ENCODE measurements at regions not wholly inside any gene's neighbourhood (a gene's known extent, or its start where the extent isn't known, plus 50 kb on each side); places are given as distances from the start of the nearest gene placed in this dataset.

DNA sequence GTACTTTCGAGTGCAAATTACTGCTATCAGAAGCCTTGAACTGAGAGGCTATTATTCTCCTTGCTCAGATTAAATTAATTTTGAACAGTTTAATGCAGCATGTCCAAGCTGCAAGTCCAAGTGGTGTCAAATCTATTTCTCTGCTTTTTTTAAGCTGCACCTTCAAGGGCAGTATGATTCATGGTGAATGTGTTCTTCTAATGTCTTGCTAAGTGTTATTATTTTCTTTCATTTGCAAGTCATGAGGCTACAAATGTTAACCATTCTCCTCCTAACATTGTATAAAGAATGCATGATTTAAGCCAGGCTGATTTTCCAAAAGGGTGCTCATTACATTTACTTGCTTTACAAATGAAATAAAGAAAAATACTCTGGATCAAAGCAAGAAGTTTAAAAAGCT, 200.4 kb downstream of the TEX13C start:
- no peak for TF ChIP-seq POLR2AphosphoS5 (IDR thresholded peaks at IDR 0.05; ENCODE audit: borderline replicate concordance, low read depth, low read length)
- no peak for TF ChIP-seq FOXP2 (optimal IDR thresholded peaks at IDR 0.05; ENCODE audit: control extremely low read depth, extremely low read length, insufficient read depth)
- no peak for TF ChIP-seq EZH2 (IDR thresholded peaks at IDR 0.05)
- no peak for DNase-seq (ENCODE audit: low read depth, low spot score)
- no peak overlapping the region for H3K27ac ChIP-seq
- no peaks in the 10 kb centered on the region for H3K36me3 ChIP-seq (ENCODE audit: insufficient read depth, low read length)
- no peaks in the 10 kb centered on the region for H3K9me3 ChIP-seq (ENCODE audit: low read depth, low read length)
- H3K9ac ChIP-seq (ENCODE audit: insufficient read length): no peak overlapping the region
- H3K4me3 ChIP-seq: no peak overlapping the region

- no peak for DNase-seq (ENCODE audit: low read depth, low spot score)
- H3K27ac ChIP-seq: no peak overlapping the region
- TF ChIP-seq POLR2AphosphoS5 (IDR thresholded peaks at IDR 0.05; ENCODE audit: borderline replicate concordance, low read depth, low read length): no peak
- no peak for TF ChIP-seq FOXP2 (optimal IDR thresholded peaks at IDR 0.05; ENCODE audit: control extremely low read depth, extremely low read length, insufficient read depth)
- no peak for TF ChIP-seq EZH2 (IDR thresholded peaks at IDR 0.05)
- H3K9me3 ChIP-seq (ENCODE audit: low read depth, low read length): no peaks in the 10 kb centered on the region
- no peaks in the 10 kb centered on the region for H3K36me3 ChIP-seq (ENCODE audit: insufficient read depth, low read length)
- H3K9ac ChIP-seq (ENCODE audit: insufficient read length): no peak overlapping the region
- H3K4me3 ChIP-seq: no peak overlapping the region
Observed at GRCh38 chrX:125522752-125523151, 203.1 kb downstream of the TEX13C start.

DNA sequence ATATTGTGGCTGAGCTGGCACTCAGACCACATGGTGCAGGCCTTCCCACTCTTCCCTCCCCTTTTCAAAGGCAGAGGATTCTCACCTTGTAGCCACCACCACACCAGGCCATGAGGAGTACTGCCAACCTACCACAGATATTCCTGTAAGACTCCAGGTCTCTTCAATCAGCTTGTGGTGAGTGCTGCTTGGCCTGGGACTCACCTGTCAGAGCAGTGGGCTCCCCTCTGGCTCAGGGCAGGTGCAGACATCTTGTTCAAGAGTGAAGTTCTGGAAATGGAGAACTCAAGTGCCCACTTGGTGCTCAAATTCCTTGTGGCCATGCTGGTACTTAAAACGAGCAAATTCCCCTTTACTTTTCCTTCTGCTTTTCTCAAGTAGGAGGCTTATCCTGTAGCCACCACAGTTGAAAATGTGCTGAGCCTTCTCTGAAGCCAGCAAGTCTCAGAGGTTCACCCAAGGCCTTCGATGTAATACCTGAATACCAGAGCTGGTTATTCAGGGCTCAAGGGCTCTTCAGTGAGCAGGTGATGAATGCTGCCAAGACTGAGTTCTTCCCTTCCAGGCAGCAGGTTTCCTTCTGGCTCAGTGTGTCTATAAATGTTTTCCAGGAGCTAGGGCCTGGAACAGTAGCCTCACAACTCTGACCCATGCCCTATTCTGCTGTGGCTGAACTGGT, 212.9 kb downstream of the TEX13C start:
- Histone ChIP-seq H3K27ac (no peak overlapping the region), H3K9ac (ENCODE audit: insufficient read length) (no peak overlapping the region), H3K9me3 (ENCODE audit: low read depth, low read length) (no peaks in the 10 kb centered on the region), H3K36me3 (ENCODE audit: insufficient read depth, low read length) (no peaks in the 10 kb centered on the region), H3K4me3 (no peak overlapping the region)
- DNase-seq (ENCODE audit: low read depth, low spot score): no peak
- TF ChIP-seq FOXP2 (optimal IDR thresholded peaks at IDR 0.05; ENCODE audit: control extremely low read depth, extremely low read length, insufficient read depth) (no peak), EZH2 (IDR thresholded peaks at IDR 0.05) (no peak), POLR2AphosphoS5 (IDR thresholded peaks at IDR 0.05; ENCODE audit: borderline replicate concordance, low read depth, low read length) (no peak)

- Histone ChIP-seq H3K27ac (no peak overlapping the region), H3K9ac (ENCODE audit: insufficient read length) (no peak overlapping the region), H3K9me3 (ENCODE audit: low read depth, low read length) (no peaks in the 10 kb centered on the region), H3K36me3 (ENCODE audit: insufficient read depth, low read length) (no peaks in the 10 kb centered on the region), H3K4me3 (no peak overlapping the region)
- no peak for DNase-seq (ENCODE audit: low read depth, low spot score)
- TF ChIP-seq FOXP2 (optimal IDR thresholded peaks at IDR 0.05; ENCODE audit: control extremely low read depth, extremely low read length, insufficient read depth): no peak
- no peak for TF ChIP-seq EZH2 (IDR thresholded peaks at IDR 0.05)
- TF ChIP-seq POLR2AphosphoS5 (IDR thresholded peaks at IDR 0.05; ENCODE audit: borderline replicate concordance, low read depth, low read length): no peak
Observed at GRCh38 chrX:125533352-125533751, 213.7 kb downstream of the TEX13C start.

DNA sequence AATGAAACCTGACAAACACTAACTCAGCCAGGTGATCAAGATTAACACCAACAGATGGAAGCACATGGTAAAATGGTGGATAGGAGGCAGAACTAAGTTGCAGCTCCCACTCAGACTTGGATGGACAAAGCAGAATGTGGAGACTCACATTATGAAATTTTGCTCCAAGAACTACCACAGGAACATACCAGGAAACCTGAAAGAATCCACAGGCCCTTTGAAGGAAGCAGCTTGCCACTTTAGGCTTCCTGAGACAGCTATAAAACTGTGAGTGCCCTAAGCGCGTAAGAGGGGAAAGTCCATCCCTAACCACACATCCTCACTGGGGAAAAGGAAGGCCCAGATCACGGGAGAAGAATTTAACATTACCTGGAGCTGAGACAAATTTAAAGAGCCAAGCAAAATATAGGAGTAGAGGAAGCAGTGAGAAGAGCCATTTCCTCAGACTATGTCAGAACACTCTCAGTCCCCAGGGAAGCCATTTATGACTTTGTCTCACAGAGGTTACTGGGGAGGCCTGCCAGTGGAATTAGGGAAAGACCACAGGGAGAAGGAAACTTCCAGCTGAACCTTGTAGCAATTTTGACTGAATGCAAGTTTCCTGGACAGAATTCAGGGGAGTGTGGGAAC, 224.5 kb downstream of the TEX13C start:
- no peaks in the 10 kb centered on the region for H3K36me3 ChIP-seq (ENCODE audit: insufficient read depth, low read length)
- TF ChIP-seq FOXP2 (optimal IDR thresholded peaks at IDR 0.05; ENCODE audit: control extremely low read depth, extremely low read length, insufficient read depth) (no peak), EZH2 (IDR thresholded peaks at IDR 0.05) (no peak), POLR2AphosphoS5 (IDR thresholded peaks at IDR 0.05; ENCODE audit: borderline replicate concordance, low read depth, low read length) (no peak)
- no peak overlapping the region for H3K9ac ChIP-seq (ENCODE audit: insufficient read length)
- DNase-seq (ENCODE audit: low read depth, low spot score): no peak
- no peak overlapping the region for H3K27ac ChIP-seq
- H3K9me3 ChIP-seq (ENCODE audit: low read depth, low read length): no peaks in the 10 kb centered on the region
- H3K4me3 ChIP-seq: no peak overlapping the region

GRCh38 chrX:125544856-125545255, 225.2 kb downstream of the TEX13C start:
- DNase-seq (ENCODE audit: low read depth, low spot score): no peak
- H3K9ac ChIP-seq (ENCODE audit: insufficient read length): no peak overlapping the region
- H3K4me3 ChIP-seq: no peak overlapping the region
- no peaks in the 10 kb centered on the region for H3K36me3 ChIP-seq (ENCODE audit: insufficient read depth, low read length)
- no peaks in the 10 kb centered on the region for H3K9me3 ChIP-seq (ENCODE audit: low read depth, low read length)
- no peak for TF ChIP-seq FOXP2 (optimal IDR thresholded peaks at IDR 0.05; ENCODE audit: control extremely low read depth, extremely low read length, insufficient read depth)
- no peak for TF ChIP-seq EZH2 (IDR thresholded peaks at IDR 0.05)
- TF ChIP-seq POLR2AphosphoS5 (IDR thresholded peaks at IDR 0.05; ENCODE audit: borderline replicate concordance, low read depth, low read length): no peak
- no peak overlapping the region for H3K27ac ChIP-seq

- no peak for DNase-seq (ENCODE audit: low read depth, low spot score)
- no peaks in the 10 kb centered on the region for H3K9me3 ChIP-seq (ENCODE audit: low read depth, low read length)
- no peak overlapping the region for H3K4me3 ChIP-seq
- no peak for TF ChIP-seq FOXP2 (optimal IDR thresholded peaks at IDR 0.05; ENCODE audit: control extremely low read depth, extremely low read length, insufficient read depth)
- no peak for TF ChIP-seq POLR2AphosphoS5 (IDR thresholded peaks at IDR 0.05; ENCODE audit: borderline replicate concordance, low read depth, low read length)
- TF ChIP-seq EZH2 (IDR thresholded peaks at IDR 0.05): no peak
- no peaks in the 10 kb centered on the region for H3K36me3 ChIP-seq (ENCODE audit: insufficient read depth, low read length)
- H3K27ac ChIP-seq: no peak overlapping the region
- H3K9ac ChIP-seq (ENCODE audit: insufficient read length): no peak overlapping the region
Observed at GRCh38 chrX:125577479-125577878, 257.8 kb downstream of the TEX13C start.

- Histone ChIP-seq H3K4me3 (no peak overlapping the region), H3K27ac (no peak overlapping the region), H3K36me3 (ENCODE audit: insufficient read depth, low read length) (no peaks in the 10 kb centered on the region), H3K9ac (ENCODE audit: insufficient read length) (no peak overlapping the region), H3K9me3 (ENCODE audit: low read depth, low read length) (no peaks in the 10 kb centered on the region)
- TF ChIP-seq FOXP2 (optimal IDR thresholded peaks at IDR 0.05; ENCODE audit: control extremely low read depth, extremely low read length, insufficient read depth): no peak
- TF ChIP-seq EZH2 (IDR thresholded peaks at IDR 0.05): no peak
- no peak for TF ChIP-seq POLR2AphosphoS5 (IDR thresholded peaks at IDR 0.05; ENCODE audit: borderline replicate concordance, low read depth, low read length)
- DNase-seq (ENCODE audit: low read depth, low spot score): no peak
Observed at GRCh38 chrX:125604448-125604847, 284.8 kb downstream of the TEX13C start.
